ENCODE measurements at regions not wholly inside any gene's neighbourhood (a gene's known extent, or its start where the extent isn't known, plus 50 kb on each side); places are given as distances from the start of the nearest gene placed in this dataset.

DNA sequence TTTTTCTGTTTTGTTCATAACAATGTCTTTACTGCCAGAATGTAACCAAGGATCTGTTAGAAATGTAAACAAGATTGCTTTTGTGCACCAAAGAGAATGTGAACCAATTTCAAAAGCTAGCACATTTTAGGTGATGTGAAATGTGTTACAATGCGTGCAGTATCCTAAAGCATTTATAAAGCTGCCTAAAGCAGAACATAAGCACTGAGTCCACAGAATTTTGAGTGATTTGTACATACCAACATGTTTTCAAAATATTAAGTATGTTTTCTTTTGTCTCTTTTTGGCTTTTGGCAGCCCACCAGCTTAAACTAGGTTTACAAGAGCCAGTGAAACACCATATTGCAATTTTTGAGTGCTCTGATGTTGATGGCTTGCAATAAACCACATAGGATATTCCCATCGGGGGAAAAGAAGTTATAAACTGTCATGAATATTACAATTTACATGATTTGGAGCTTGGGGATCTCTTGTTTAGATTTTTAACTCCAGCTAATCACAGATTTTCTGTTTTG lies 364.0 kb downstream of the ZIC1 start (continued):
- TF ChIP-seq NFYB (IDR thresholded peaks at IDR 0.05; ENCODE audit: insufficient read depth, low read depth, low read length) (no peak), NFYA (IDR thresholded peaks at IDR 0.05; ENCODE audit: borderline replicate concordance, low read depth, low read length) (no peak)
- TF ChIP-seq, protein P1, sequence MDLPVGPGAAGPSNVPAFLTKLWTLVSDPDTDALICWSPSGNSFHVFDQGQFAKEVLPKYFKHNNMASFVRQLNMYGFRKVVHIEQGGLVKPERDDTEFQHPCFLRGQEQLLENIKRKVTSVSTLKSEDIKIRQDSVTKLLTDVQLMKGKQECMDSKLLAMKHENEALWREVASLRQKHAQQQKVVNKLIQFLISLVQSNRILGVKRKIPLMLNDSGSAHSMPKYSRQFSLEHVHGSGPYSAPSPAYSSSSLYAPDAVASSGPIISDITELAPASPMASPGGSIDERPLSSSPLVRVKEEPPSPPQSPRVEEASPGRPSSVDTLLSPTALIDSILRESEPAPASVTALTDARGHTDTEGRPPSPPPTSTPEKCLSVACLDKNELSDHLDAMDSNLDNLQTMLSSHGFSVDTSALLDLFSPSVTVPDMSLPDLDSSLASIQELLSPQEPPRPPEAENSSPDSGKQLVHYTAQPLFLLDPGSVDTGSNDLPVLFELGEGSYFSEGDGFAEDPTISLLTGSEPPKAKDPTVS (IDR thresholded peaks at IDR 0.05; ENCODE audit: low read depth, low read length), result no peak
- TF ChIP-seq, protein P2, sequence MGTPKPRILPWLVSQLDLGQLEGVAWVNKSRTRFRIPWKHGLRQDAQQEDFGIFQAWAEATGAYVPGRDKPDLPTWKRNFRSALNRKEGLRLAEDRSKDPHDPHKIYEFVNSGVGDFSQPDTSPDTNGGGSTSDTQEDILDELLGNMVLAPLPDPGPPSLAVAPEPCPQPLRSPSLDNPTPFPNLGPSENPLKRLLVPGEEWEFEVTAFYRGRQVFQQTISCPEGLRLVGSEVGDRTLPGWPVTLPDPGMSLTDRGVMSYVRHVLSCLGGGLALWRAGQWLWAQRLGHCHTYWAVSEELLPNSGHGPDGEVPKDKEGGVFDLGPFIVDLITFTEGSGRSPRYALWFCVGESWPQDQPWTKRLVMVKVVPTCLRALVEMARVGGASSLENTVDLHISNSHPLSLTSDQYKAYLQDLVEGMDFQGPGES (IDR thresholded peaks at IDR 0.05), result no peak

DNA sequence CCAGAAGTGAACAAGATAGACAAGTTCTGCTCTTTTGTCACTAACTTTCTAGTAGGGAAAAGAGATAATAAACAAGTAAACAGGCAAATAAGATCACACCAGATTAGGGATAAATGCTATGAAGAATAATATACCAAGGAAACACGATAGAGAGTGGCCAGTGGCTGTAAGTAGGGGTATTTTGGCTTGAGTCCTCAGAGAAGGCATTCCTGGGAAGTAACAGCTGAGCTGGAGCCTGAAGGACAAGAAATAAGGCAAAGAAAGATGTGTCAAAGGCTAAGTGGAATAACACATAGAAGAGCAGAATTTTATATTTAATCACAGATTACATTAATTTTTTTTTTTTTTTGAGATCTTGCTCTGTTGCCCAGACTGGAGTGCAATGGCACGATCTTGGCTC lies 366.2 kb downstream of the ZIC1 start:
- no peak for FAIRE-seq
- SMC1A ChIA-PET (ENCODE audit: uncharacterized antibody, unreplicated experiment), result no interaction called here
- ATAC-seq, result no peak
- Histone ChIP-seq H3K4me3 (no peak overlapping the region), H4K20me1 (ENCODE audit: control insufficient read depth, insufficient read depth) (no peaks in the 10 kb centered on the region), H3K9me3 (replicated peaks; ENCODE audit: control insufficient read depth, insufficient read depth, low read length) (no peaks in the 10 kb centered on the region), H3K79me2 (ENCODE audit: control insufficient read depth, insufficient read depth, low read length) (no peaks in the 10 kb centered on the region), H3K27ac (ENCODE audit: control insufficient read depth, insufficient read depth) (no peak overlapping the region), H3K4me2 (ENCODE audit: control insufficient read depth, insufficient read depth) (no peak overlapping the region), H3K36me3 (ENCODE audit: control insufficient read depth in 2 of 2, insufficient read depth in 2 of 2, low read length in 1 of 2) (no peaks in the 10 kb centered on the region), H3K4me1 (ENCODE audit: control insufficient read depth, insufficient read depth, low read length) (no peaks in the 10 kb centered on the region), H3K27me3 (replicated peaks in 1 of 2; ENCODE audit: control insufficient read depth in 2 of 2, insufficient read depth in 2 of 2, low read length in 1 of 2) (no peaks in the 10 kb centered on the region), H3K9ac (ENCODE audit: control insufficient read depth, insufficient read depth, low read length) (no peak overlapping the region), H2AFZ (ENCODE audit: control insufficient read depth, low read depth, low read length) (no peak overlapping the region)
- CTCF ChIA-PET, result no interaction called here
- POLR2A ChIA-PET, result no interaction called here
- BruUV-seq (replicated peaks), result no TSS peak
- TF ChIP-seq NFYA (IDR thresholded peaks at IDR 0.05; ENCODE audit: borderline replicate concordance, low read depth, low read length) (no peak), SP1 (IDR thresholded peaks at IDR 0.05; ENCODE audit: low read depth, low read length) (no peak), NR2C2 (IDR thresholded peaks at IDR 0.05; ENCODE audit: borderline replicate concordance, control insufficient read depth, insufficient read length, low read depth) (no peak), RAD51 (IDR thresholded peaks at IDR 0.05) (no peak), ZZZ3 (IDR thresholded peaks at IDR 0.05; ENCODE audit: control insufficient read depth, insufficient read length, low read depth) (no peak)
- TF ChIP-seq, protein P3, sequence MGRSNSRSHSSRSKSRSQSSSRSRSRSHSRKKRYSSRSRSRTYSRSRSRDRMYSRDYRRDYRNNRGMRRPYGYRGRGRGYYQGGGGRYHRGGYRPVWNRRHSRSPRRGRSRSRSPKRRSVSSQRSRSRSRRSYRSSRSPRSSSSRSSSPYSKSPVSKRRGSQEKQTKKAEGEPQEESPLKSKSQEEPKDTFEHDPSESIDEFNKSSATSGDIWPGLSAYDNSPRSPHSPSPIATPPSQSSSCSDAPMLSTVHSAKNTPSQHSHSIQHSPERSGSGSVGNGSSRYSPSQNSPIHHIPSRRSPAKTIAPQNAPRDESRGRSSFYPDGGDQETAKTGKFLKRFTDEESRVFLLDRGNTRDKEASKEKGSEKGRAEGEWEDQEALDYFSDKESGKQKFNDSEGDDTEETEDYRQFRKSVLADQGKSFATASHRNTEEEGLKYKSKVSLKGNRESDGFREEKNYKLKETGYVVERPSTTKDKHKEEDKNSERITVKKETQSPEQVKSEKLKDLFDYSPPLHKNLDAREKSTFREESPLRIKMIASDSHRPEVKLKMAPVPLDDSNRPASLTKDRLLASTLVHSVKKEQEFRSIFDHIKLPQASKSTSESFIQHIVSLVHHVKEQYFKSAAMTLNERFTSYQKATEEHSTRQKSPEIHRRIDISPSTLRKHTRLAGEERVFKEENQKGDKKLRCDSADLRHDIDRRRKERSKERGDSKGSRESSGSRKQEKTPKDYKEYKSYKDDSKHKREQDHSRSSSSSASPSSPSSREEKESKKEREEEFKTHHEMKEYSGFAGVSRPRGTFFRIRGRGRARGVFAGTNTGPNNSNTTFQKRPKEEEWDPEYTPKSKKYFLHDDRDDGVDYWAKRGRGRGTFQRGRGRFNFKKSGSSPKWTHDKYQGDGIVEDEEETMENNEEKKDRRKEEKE (IDR thresholded peaks at IDR 0.05), result no peak
- RAD21 ChIA-PET (ENCODE audit: unreplicated experiment), result no interaction called here
- intact Hi-C loops (cut with micrococcal nuclease; ENCODE audit: unreplicated experiment) (no loop called here), in situ Hi-C loops (cut with MboI) (no loop called here)
- no peak for DNase-seq (ENCODE audit: low read depth, low spot score)
- 25% methylated on average over 2 of the region's 2 CpGs for WGBS (ENCODE audit: insufficient coverage, insufficient replicate concordance, low lambda C conversion rate, missing lambda C conversion rate)
